GM11168 (cell line): ENCODE measurements at regions not wholly inside any gene's neighbourhood (a gene's known extent, or its start where the extent isn't known, plus 50 kb on each side); places are given as distances from the start of the nearest gene placed in this dataset.

Source experiments
- in situ Hi-C: fragments of 300-500 bp; cut with MboI; formaldehyde crosslinking; loops from one replicate; pipeline ENCODE4 v1.12.0; 2022; ENCODE audit warnings: low sequenced_read_pairs; ENCODE audit not compliant: unreplicated experiment

- in situ Hi-C loops, result no loop called here
Observed at GRCh38 chr5:40307920-40308319, 371.8 kb upstream of the PTGER4 start.

GRCh38 chr5:40306869-40307487, 372.7 kb upstream of the PTGER4 start:
- in situ Hi-C loops, result no loop called here

- in situ Hi-C loops, result no loop called here
Observed at GRCh38 chr5:40292006-40292405, 387.7 kb upstream of the PTGER4 start.

DNA sequence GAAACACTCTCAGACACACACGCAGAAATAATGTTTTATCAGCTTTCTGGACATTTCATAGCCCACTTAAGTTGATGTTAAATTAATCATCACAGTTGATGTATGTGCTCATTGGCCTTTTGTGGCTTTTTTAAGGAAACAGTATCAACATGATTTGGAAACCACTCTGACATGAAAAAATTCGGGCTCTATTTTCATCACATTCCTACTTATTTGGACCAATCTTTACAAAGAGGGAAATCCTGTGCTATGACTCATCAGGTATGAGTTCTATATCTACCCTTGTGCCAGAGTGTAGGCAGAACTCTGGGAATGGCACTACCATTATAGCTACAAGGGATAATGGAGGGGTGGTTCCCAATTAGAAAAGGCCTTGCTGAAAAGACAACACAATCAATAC, 388.4 kb upstream of the PTGER4 start:
- in situ Hi-C loops, result no loop called here

GRCh38 chr5:40288800-40289485, 390.8 kb upstream of the PTGER4 start:
- in situ Hi-C loops, result no loop called here

DNA sequence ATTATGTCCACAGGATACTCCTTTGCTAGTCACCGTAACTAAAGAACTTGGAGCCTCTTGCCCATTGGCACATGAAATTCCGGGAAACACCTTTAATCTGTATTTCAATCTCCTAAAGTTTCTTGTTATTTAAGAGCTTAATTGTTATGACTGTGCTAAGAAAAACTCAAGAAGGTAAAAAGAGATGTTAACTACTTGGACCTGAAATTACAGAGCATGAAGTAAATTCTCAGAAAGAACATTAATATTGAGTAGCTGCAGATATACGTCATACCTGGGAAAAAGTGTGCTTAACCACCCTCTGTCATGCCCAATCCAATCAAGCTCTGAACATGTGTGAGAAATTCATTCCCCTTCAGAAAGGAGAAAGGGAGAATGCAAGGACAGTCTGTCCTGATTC, 394.9 kb upstream of the PTGER4 start:
- in situ Hi-C loops, result no loop called here

DNA sequence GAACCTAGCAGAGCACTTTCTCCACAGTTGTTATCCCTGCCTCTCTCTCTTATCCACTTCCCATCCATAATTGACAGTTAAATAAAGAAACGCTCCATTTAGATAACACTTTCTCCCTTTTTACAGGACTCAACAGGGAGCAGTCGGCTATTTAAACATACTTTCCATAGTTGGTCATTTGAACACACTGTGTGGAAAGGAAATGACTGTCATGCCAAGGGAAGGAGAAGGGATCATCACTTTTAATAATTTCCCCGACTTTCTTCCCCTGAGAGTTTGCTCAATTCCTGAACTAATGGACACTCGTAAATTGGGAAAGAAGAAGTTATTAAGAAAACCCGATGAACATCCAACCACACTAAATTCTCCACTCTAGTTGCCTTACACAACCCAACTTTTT, 400.8 kb upstream of the PTGER4 start:
- in situ Hi-C loops, result no loop called here

- in situ Hi-C loops, result no loop called here
Observed at GRCh38 chr5:40277161-40277906, 402.4 kb upstream of the PTGER4 start.

DNA sequence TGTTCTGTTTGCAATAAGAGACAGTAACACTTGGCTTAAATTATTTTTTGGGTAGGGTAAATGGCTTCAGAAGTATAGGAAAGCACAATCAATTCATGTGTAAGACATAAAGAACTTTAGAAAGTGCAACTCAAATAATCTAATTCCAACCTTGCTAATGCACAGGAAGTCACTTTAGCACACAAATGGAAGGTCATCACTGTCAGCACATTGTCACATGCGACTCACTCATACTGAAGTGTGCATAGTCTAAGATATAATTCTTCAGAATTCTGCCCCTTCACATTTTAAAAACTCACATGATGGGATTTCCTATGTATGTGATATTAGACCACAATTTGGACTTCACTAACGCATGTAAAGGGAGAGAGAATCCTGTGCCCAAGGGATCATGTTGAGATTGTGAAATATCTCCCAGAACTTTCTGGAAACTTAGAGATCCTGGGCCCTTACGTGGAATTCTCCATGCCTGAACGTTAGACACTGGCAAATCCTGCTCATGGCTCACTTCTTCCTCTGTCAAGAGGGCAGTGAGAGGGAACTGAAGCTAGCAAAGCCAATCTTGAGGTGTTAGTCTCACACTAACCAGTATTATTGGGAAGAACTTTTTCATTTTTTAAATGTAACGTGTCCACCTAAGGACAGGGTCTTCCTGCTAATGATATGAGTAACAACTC, 403.2 kb upstream of the PTGER4 start:
- in situ Hi-C loops, result no loop called here

- in situ Hi-C loops, result no loop called here
Observed at GRCh38 chr5:40274568-40274967, 405.1 kb upstream of the PTGER4 start.

DNA sequence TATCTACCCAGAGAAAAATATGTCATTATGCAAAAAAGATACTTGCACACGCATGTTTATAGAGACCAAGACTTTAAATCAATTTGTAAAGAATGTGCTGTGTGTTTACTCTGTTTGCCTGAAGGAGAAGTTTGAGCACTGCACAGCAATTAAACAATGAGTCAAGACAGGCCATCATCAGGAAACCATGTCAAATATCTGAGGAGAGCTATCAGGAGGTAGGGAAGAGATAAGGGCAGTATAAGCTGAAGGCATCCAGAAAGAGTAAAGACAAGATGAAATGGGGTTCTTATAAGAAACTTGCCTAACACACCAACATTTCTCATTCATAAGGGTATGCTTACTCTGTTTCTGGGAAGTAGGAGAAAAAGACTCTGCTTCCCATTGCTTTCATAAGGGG, 405.8 kb upstream of the PTGER4 start:
- in situ Hi-C loops, result no loop called here

- in situ Hi-C loops, result no loop called here
Observed at GRCh38 chr5:40271476-40271875, 408.2 kb upstream of the PTGER4 start.

DNA sequence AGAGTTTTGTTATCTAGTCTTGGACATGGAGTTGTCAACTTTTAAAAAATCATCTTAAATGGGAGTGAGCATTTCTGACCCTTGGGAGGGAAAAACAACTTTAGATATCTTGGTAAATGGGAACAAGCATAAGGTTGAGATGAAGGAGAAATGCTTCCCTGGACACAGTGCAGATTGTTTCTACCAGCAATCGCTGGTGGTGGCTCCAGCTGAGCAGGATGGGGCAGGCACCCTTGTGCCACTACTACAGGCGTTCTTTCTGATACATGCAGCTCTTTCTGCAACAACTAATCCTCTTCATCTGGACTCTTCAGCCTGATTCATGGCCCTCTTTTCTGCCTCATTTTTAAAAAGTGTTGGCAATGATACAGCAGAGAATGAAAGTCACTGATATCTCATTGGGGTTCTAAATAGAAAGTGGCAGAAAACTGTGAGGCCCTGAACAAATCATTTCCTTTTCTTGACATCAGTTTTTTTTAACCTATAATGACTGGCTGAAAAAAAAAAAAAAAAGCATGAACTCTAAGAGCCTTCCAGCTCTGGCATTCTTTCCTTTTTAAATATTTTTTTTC, 409.4 kb upstream of the PTGER4 start:
- in situ Hi-C loops, result no loop called here

DNA sequence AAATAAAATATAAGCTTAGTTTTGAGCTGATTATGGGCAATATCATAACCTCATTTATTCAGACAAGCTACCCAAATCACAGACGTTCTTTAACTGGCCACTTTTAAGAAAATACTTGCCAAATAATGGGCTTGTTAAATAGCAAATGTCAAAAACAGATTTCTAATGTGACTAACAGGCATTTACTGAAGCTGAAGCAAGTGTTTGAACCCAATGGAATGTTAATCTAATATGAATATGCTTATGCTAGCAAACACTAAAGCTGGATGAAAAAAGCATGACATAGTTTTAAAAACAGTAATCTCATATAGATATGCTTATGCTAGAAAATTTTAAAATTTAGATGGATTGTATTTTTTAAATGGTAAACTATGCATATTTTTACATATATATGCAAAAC, 411.6 kb upstream of the PTGER4 start:
- in situ Hi-C loops, result no loop called here

DNA sequence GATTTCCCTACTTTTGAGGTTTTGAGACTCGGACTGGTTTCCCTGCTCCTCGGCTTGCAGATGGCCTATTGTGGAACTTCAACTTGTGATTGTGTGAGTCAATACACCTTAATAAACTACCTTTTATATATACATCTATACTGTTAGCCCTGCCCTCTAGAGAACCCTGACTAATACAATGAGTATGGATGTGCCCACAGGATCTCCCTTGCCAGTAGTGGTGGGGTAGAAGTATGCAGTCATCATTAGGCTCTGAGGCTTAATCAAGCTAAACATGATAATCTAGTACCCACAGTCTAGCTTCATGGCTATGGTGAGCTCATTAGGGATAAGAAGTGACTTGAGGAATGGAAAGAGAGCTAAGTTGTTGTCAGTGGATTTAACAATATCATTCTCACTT, 412.8 kb upstream of the PTGER4 start:
- in situ Hi-C loops, result no loop called here

DNA sequence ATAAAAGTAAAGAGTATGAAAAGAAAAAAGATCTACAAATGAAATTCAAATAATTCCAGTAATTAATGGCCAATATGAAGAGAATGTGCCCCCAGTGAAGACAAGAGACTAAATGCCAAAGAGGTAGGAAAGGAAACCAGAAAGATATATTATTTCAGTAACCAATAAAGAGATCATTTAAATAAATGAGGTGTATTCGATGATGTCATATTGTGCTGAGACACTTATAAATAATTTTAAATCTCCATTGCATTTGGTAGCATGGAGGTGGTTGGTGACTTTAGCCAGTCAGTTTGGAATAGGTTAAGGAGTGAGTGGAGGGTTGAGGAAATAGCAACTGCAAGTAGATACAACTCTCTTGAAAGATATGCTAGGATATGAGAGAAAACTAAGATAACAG, 417.7 kb upstream of the PTGER4 start:
- in situ Hi-C loops, result no loop called here

DNA sequence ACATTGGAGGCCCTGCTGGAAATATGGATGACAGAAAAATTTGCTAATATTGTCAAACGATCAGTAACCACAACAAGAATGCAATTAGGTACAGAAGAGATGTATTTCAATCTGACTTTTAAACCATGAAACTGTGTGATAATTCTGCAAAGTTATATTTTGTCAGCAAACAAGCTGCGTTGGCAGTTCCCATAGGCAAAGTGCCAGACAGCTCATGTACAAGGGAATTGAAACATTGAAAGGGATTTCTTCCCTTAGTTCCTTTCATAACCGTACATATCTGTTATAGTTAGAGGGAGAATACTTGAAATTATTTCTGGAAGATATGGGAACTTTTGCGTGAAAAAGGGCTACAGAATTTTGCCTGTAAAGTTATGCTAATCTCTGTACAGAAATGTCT, 419.4 kb upstream of the PTGER4 start:
- in situ Hi-C loops, result no loop called here

DNA sequence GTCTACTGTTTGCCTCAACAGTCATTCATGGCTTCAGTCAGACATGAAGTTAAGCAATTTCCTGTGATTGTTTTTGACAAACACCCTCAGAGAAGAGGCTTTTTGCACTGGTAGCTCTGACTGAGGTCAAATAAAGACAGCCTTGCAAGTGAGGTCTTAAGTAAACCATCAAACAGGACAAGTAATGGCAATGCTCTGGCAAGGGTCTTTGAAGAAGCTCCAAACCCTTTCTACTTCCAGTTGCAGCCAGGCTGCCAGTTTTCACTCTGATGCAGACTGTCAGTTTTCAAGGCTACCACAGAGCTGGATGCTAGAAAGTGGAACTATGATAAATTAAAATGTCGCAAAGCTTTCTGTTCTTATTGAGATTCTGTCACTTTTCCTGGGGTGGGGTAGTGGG, 421.5 kb upstream of the PTGER4 start:
- in situ Hi-C loops, result no loop called here

DNA sequence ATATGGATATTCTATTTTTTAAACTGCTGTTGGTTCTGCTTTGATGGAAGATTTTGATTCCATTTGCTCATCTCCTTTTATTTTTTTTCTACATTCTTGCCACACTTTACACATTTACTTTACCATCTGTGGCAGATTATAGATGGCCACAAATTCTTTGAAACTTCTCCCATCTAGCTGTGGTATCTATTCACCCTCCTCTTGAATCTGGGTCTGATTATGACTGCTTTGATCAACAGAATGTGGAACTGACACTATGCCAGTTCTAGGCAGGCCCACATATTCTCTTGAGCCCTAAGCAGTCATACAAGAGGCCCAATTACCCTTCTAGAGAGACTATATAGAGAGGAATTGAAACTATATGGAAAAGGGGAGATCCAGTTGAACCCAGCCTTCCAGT, 439.0 kb upstream of the PTGER4 start:
- in situ Hi-C loops, result no loop called here

DNA sequence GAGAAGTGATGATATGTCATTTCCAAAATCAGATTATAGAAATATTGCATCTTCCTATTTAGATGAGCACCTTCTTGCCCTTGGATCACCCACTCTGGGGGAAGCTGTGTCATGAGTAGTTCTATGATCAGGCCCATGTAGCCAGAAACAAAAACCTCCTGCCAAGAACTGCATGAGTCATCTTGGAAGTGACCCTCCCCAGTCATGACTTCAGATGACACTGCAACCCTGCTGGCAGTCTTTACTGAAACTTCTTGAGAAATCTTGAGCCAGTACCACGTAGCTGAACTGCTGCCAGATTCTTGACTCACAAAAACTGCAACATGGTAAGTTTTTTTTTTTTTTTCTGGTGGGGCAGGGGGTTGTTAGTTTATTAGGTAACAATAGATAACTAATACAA, 439.6 kb upstream of the PTGER4 start:
- in situ Hi-C loops, result no loop called here
